IPS-NIHi7 (cell line): ENCODE measurements at regions not wholly inside any gene's neighbourhood (a gene's known extent, or its start where the extent isn't known, plus 50 kb on each side); places are given as distances from the start of the nearest gene placed in this dataset.
"Not testable (repeated sequence)": the region's sequence is repeated elsewhere in the genome, so short reads cannot be mapped to it uniquely, and the experiment has no call there.

Source experiments
- DNase-seq: peaks from one replicate; pipeline ENCODE4 v3.0.0; 2012; ENCODE audit warnings: mixed read lengths; ENCODE audit errors: extremely low spot score

- no peak for DNase-seq
Measured at GRCh38 chr7:131683536-131684125, 127.2 kb upstream of the PODXL start.

- no peak for DNase-seq
Measured at GRCh38 chr7:131681961-131682360, 125.5 kb upstream of the PODXL start.

GRCh38 chr7:131679071-131679470 lies 122.6 kb upstream of the PODXL start:
- DNase-seq: not testable (repeated sequence)

- DNase-seq: not testable (repeated sequence)
Measured at GRCh38 chr7:131676850-131677249, 120.4 kb upstream of the PODXL start.

- no peak for DNase-seq
Measured at GRCh38 chr7:131674131-131674530, 117.7 kb upstream of the PODXL start.

- no peak for DNase-seq
Measured at GRCh38 chr7:131673576-131673975, 117.1 kb upstream of the PODXL start.

- no peak for DNase-seq
Measured at GRCh38 chr7:131670406-131670805, 114.0 kb upstream of the PODXL start.

GRCh38 chr7:131667699-131668098 lies 111.3 kb upstream of the PODXL start:
- no peak for DNase-seq

GRCh38 chr7:131665021-131665420 lies 108.6 kb upstream of the PODXL start:
- DNase-seq: no peak

GRCh38 chr7:131664570-131664969 lies 108.1 kb upstream of the PODXL start:
- no peak for DNase-seq

- DNase-seq: not testable (repeated sequence)
Measured at GRCh38 chr7:131662301-131662873, 106.0 kb upstream of the PODXL start.

- DNase-seq: no peak
Measured at GRCh38 chr7:131657881-131658280, 101.5 kb upstream of the PODXL start.

GRCh38 chr7:131656980-131657723 lies 100.7 kb upstream of the PODXL start:
- no peak for DNase-seq

GRCh38 chr7:131655866-131656265 lies 99.4 kb upstream of the PODXL start:
- no peak for DNase-seq

GRCh38 chr7:131655447-131655846 lies 99.0 kb upstream of the PODXL start:
- DNase-seq: no peak

GRCh38 chr7:131654668-131655326 lies 98.4 kb upstream of the PODXL start:
- peak; percentile 94 for DNase-seq

- no peak for DNase-seq
Measured at GRCh38 chr7:131654249-131654558, 97.8 kb upstream of the PODXL start.

- DNase-seq: no peak
Measured at GRCh38 chr7:131653418-131654248, 97.2 kb upstream of the PODXL start.

GRCh38 chr7:131652934-131653333 lies 96.5 kb upstream of the PODXL start:
- DNase-seq: no peak

GRCh38 chr7:131652194-131652593 lies 95.8 kb upstream of the PODXL start:
- DNase-seq: no peak

GRCh38 chr7:131649879-131650278 lies 93.5 kb upstream of the PODXL start:
- DNase-seq: no peak

GRCh38 chr7:131649003-131649541 lies 92.6 kb upstream of the PODXL start:
- DNase-seq: no peak
